ENCODE measurements at regions not wholly inside any gene's neighbourhood (a gene's known extent, or its start where the extent isn't known, plus 50 kb on each side); places are given as distances from the start of the nearest gene placed in this dataset.

DNA sequence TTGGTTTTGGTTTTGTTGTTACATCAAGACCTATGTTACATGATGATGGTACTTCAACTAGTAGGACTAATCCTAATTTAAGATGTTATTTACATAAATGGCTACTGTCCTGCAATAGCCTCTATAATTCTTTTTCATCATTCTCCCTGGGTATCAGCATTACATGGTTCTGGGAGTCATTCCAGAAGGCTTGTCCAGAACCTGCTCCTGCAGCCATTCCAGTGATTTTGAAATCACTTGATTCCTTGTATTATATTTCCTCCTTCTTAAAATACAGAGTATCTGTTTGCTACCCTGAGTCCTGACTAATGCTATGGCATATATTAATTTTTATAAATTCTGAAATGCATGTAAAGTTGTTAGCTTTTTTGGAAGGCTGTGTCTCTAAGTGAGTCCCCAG lies 400.5 kb upstream of the MEIS1 start:
- no peaks in the 10 kb centered on the region for H3K4me1 ChIP-seq (ENCODE audit: control insufficient read depth, insufficient read depth, low read length)
- H3K4me3 ChIP-seq (ENCODE audit: low read length in 2 of 2), result no peak overlapping the region
- H3K27ac ChIP-seq (ENCODE audit: low read length), result no peak overlapping the region
- H3K27me3 ChIP-seq (ENCODE audit: control insufficient read depth in 1 of 2, insufficient read depth in 2 of 2, low read length in 2 of 2), result no peaks in the 10 kb centered on the region
- no peaks in the 10 kb centered on the region for H3K9me3 ChIP-seq (ENCODE audit: control insufficient read depth in 2 of 2, low read length in 2 of 2)
- H3K36me3 ChIP-seq (ENCODE audit: control insufficient read depth in 2 of 2, insufficient read depth in 2 of 2, low read length in 2 of 2), result no peaks in the 10 kb centered on the region
- H3K9ac ChIP-seq (ENCODE audit: low read length in 2 of 2), result no peak overlapping the region

DNA sequence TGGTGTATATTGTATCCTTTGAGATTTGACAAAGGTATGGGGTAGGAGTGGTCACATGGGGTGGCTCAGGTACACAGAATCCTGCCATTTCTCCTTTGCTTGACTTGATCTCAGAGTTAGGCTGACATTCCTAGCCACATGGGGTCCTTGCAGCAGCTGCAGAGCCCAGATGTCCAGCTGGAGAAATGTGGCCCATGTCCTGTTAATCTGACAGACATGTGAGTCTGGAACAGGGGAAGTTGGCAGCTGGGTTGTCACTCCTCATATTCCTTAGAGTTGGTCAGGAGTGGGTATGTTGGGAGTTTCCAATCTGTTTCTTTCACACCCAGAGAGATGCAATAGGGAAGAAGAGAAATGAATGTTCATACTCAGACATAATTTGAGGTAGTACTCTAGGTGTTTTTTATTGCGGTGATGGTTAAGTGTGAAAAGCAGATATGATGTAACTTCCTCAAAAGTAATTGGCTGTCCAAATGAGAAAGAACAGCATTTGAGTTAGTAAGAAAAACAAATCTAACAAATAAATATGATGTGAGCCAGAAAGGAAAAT lies 402.6 kb upstream of the MEIS1 start:
- no peaks in the 10 kb centered on the region for H3K36me3 ChIP-seq (ENCODE audit: control insufficient read depth in 2 of 2, insufficient read depth in 2 of 2, low read length in 2 of 2)
- no peaks in the 10 kb centered on the region for H3K9me3 ChIP-seq (ENCODE audit: control insufficient read depth in 2 of 2, low read length in 2 of 2)
- H3K4me1 ChIP-seq (ENCODE audit: control insufficient read depth, insufficient read depth, low read length), result no peaks in the 10 kb centered on the region
- H3K27ac ChIP-seq (ENCODE audit: low read length), result no peak overlapping the region
- H3K9ac ChIP-seq (ENCODE audit: low read length in 2 of 2), result no peak overlapping the region
- no peak overlapping the region for H3K4me3 ChIP-seq (ENCODE audit: low read length in 2 of 2)
- no peaks in the 10 kb centered on the region for H3K27me3 ChIP-seq (ENCODE audit: control insufficient read depth in 1 of 2, insufficient read depth in 2 of 2, low read length in 2 of 2)

- Histone ChIP-seq H3K9me3 (ENCODE audit: control insufficient read depth in 2 of 2, low read length in 2 of 2) (no peaks in the 10 kb centered on the region), H3K4me3 (ENCODE audit: low read length in 2 of 2) (no peak overlapping the region), H3K4me1 (ENCODE audit: control insufficient read depth, insufficient read depth, low read length) (no peaks in the 10 kb centered on the region), H3K27ac (ENCODE audit: low read length) (no peak overlapping the region), H3K9ac (ENCODE audit: low read length in 2 of 2) (no peak overlapping the region), H3K36me3 (ENCODE audit: control insufficient read depth in 2 of 2, insufficient read depth in 2 of 2, low read length in 2 of 2) (no peaks in the 10 kb centered on the region), H3K27me3 (ENCODE audit: control insufficient read depth in 1 of 2, insufficient read depth in 2 of 2, low read length in 2 of 2) (no peaks in the 10 kb centered on the region)
Observed at GRCh38 chr2:66031236-66031635, 403.7 kb upstream of the MEIS1 start.

GRCh38 chr2:66030553-66030952 lies 404.4 kb upstream of the MEIS1 start:
- Histone ChIP-seq H3K27me3 (ENCODE audit: control insufficient read depth in 1 of 2, insufficient read depth in 2 of 2, low read length in 2 of 2) (no peaks in the 10 kb centered on the region), H3K9ac (ENCODE audit: low read length in 2 of 2) (no peak overlapping the region), H3K27ac (ENCODE audit: low read length) (no peak overlapping the region), H3K36me3 (ENCODE audit: control insufficient read depth in 2 of 2, insufficient read depth in 2 of 2, low read length in 2 of 2) (no peaks in the 10 kb centered on the region), H3K4me1 (ENCODE audit: control insufficient read depth, insufficient read depth, low read length) (no peaks in the 10 kb centered on the region), H3K4me3 (ENCODE audit: low read length in 2 of 2) (no peak overlapping the region), H3K9me3 (ENCODE audit: control insufficient read depth in 2 of 2, low read length in 2 of 2) (no peaks in the 10 kb centered on the region)

- H3K4me1 ChIP-seq (ENCODE audit: control insufficient read depth, insufficient read depth, low read length), result no peaks in the 10 kb centered on the region
- no peaks in the 10 kb centered on the region for H3K27me3 ChIP-seq (ENCODE audit: control insufficient read depth in 1 of 2, insufficient read depth in 2 of 2, low read length in 2 of 2)
- H3K4me3 ChIP-seq (ENCODE audit: low read length in 2 of 2), result no peak overlapping the region
- H3K27ac ChIP-seq (ENCODE audit: low read length), result no peak overlapping the region
- H3K9ac ChIP-seq (ENCODE audit: low read length in 2 of 2), result no peak overlapping the region
- no peaks in the 10 kb centered on the region for H3K36me3 ChIP-seq (ENCODE audit: control insufficient read depth in 2 of 2, insufficient read depth in 2 of 2, low read length in 2 of 2)
- H3K9me3 ChIP-seq (ENCODE audit: control insufficient read depth in 2 of 2, low read length in 2 of 2), result no peaks in the 10 kb centered on the region
Observed at GRCh38 chr2:66024391-66024790, 410.5 kb upstream of the MEIS1 start.

DNA sequence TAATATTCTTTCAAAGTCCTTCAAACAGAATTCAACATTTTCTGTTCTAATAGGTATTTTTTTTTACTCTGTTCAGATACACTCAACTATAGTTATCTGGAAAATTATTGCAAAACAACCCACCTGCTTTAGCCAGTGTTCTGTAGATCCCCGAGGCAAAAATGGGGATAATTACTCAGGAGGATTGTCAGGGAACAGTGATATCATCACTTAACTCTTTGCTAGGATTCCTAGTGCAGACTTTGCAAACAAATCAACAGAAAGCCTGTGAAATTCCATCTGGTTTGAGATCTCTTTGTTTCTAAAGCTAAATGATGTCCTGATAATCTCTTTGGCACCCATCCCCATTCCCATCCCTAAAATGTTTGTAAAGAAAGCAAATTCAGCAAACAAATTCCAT lies 413.6 kb upstream of the MEIS1 start:
- Histone ChIP-seq H3K27ac (ENCODE audit: low read length) (no peak overlapping the region), H3K36me3 (ENCODE audit: control insufficient read depth in 2 of 2, insufficient read depth in 2 of 2, low read length in 2 of 2) (no peaks in the 10 kb centered on the region), H3K4me1 (ENCODE audit: control insufficient read depth, insufficient read depth, low read length) (no peaks in the 10 kb centered on the region), H3K27me3 (ENCODE audit: control insufficient read depth in 1 of 2, insufficient read depth in 2 of 2, low read length in 2 of 2) (no peaks in the 10 kb centered on the region), H3K9me3 (ENCODE audit: control insufficient read depth in 2 of 2, low read length in 2 of 2) (no peaks in the 10 kb centered on the region), H3K4me3 (ENCODE audit: low read length in 2 of 2) (no peak overlapping the region), H3K9ac (ENCODE audit: low read length in 2 of 2) (no peak overlapping the region)

- H3K4me1 ChIP-seq (ENCODE audit: control insufficient read depth, insufficient read depth, low read length), result no peaks in the 10 kb centered on the region
Observed at GRCh38 chr2:66017763-66018162, 417.2 kb upstream of the MEIS1 start.

DNA sequence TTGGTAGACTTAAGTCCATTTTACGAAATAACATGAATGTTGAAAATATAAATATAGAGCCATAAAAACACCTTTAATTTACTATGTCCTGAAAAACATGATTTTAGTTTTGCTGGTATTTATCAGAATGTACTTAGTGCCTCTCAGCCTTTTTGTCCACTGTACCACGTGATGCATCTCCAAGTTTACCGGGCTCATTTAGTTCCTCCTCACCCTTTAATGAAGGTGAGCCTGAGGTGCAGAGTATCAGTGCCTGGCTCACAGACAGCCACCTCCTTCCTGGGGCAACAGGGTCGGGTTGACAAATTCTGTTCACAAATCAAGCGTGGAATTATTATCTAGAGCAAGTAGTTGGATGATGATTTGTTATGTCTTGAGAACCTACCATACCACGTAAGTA lies 420.5 kb upstream of the MEIS1 start:
- H3K36me3 ChIP-seq (ENCODE audit: control insufficient read depth in 2 of 2, insufficient read depth in 2 of 2, low read length in 2 of 2), result no peaks in the 10 kb centered on the region
- H3K9me3 ChIP-seq (ENCODE audit: control insufficient read depth in 2 of 2, low read length in 2 of 2), result no peaks in the 10 kb centered on the region
- no peaks in the 10 kb centered on the region for H3K27me3 ChIP-seq (ENCODE audit: control insufficient read depth in 1 of 2, insufficient read depth in 2 of 2, low read length in 2 of 2)
- no peak overlapping the region for H3K9ac ChIP-seq (ENCODE audit: low read length in 2 of 2)
- H3K27ac ChIP-seq (ENCODE audit: low read length), result no peak overlapping the region
- H3K4me1 ChIP-seq (ENCODE audit: control insufficient read depth, insufficient read depth, low read length), result no peaks in the 10 kb centered on the region
- H3K4me3 ChIP-seq (ENCODE audit: low read length in 2 of 2), result no peak overlapping the region

More at GRCh38 chr2:66017763-66018162, 417.2 kb upstream of the MEIS1 start:
- H3K4me3 ChIP-seq (ENCODE audit: low read length in 2 of 2), result no peak overlapping the region
- no peak overlapping the region for H3K9ac ChIP-seq (ENCODE audit: low read length in 2 of 2)
- no peaks in the 10 kb centered on the region for H3K36me3 ChIP-seq (ENCODE audit: control insufficient read depth in 2 of 2, insufficient read depth in 2 of 2, low read length in 2 of 2)
- no peaks in the 10 kb centered on the region for H3K27me3 ChIP-seq (ENCODE audit: control insufficient read depth in 1 of 2, insufficient read depth in 2 of 2, low read length in 2 of 2)
- no peaks in the 10 kb centered on the region for H3K9me3 ChIP-seq (ENCODE audit: control insufficient read depth in 2 of 2, low read length in 2 of 2)
- no peak overlapping the region for H3K27ac ChIP-seq (ENCODE audit: low read length)

- no peak overlapping the region for H3K27ac ChIP-seq (ENCODE audit: low read length)
- no peaks in the 10 kb centered on the region for H3K36me3 ChIP-seq (ENCODE audit: control insufficient read depth in 2 of 2, insufficient read depth in 2 of 2, low read length in 2 of 2)
- H3K9ac ChIP-seq (ENCODE audit: low read length in 2 of 2), result no peak overlapping the region
- H3K27me3 ChIP-seq (ENCODE audit: control insufficient read depth in 1 of 2, insufficient read depth in 2 of 2, low read length in 2 of 2), result no peaks in the 10 kb centered on the region
- no peak overlapping the region for H3K4me3 ChIP-seq (ENCODE audit: low read length in 2 of 2)
- H3K4me1 ChIP-seq (ENCODE audit: control insufficient read depth, insufficient read depth, low read length), result no peaks in the 10 kb centered on the region
- H3K9me3 ChIP-seq (ENCODE audit: control insufficient read depth in 2 of 2, low read length in 2 of 2), result no peaks in the 10 kb centered on the region
Observed at GRCh38 chr2:66013456-66013855, 421.5 kb upstream of the MEIS1 start.

DNA sequence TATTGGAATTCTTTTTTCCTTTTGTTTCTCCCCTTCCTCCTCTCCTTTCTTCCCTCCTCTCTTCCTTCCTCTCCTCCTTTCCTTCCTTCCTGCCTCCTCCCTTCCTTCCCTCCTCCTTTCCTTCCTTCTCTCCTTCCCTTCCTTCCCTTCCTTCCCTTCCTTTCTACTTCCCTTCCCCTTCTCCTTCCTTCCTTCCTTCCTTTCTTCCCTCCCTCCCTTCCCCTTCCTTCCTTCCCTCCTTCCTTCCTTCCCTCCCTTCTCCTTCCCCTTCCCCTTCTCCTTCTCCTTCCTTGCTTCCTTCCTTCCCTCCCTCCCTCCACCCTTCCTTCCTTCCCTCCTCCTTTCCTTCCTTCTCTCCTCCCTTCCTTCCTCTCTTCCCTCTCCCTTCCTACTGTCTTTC lies 431.0 kb upstream of the MEIS1 start:
- Histone ChIP-seq H3K4me1 (ENCODE audit: control insufficient read depth, insufficient read depth, low read length) (no peaks in the 10 kb centered on the region), H3K9ac (ENCODE audit: low read length in 2 of 2) (no peak overlapping the region), H3K36me3 (ENCODE audit: control insufficient read depth in 2 of 2, insufficient read depth in 2 of 2, low read length in 2 of 2) (no peaks in the 10 kb centered on the region), H3K9me3 (ENCODE audit: control insufficient read depth in 2 of 2, low read length in 2 of 2) (no peaks in the 10 kb centered on the region), H3K4me3 (ENCODE audit: low read length in 2 of 2) (no peak overlapping the region), H3K27ac (ENCODE audit: low read length) (no peak overlapping the region), H3K27me3 (ENCODE audit: control insufficient read depth in 1 of 2, insufficient read depth in 2 of 2, low read length in 2 of 2) (no peaks in the 10 kb centered on the region)

DNA sequence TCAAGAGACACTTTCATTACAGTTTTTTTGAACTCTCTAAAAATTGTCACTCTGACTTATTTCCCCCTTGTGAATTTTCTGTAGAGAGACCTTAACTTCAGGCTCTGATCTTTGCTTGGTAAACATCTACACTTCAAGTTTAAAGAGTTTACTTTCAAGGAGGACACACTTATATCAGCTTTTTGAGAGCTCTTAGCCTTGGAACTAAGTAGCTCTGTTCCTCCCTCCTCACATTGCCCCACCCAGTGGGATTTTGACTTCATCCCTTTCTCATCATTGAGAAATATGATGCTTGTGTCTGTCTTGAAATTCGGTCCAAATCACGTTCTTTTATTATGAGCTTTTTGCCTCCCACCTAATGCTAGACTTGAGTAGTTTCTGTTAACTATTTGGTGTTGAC lies 433.4 kb upstream of the MEIS1 start:
- H3K9me3 ChIP-seq (ENCODE audit: control insufficient read depth in 2 of 2, low read length in 2 of 2), result no peaks in the 10 kb centered on the region
- no peak overlapping the region for H3K27ac ChIP-seq (ENCODE audit: low read length)
- no peaks in the 10 kb centered on the region for H3K36me3 ChIP-seq (ENCODE audit: control insufficient read depth in 2 of 2, insufficient read depth in 2 of 2, low read length in 2 of 2)
- no peak overlapping the region for H3K4me3 ChIP-seq (ENCODE audit: low read length in 2 of 2)
- no peak overlapping the region for H3K9ac ChIP-seq (ENCODE audit: low read length in 2 of 2)
- no peaks in the 10 kb centered on the region for H3K4me1 ChIP-seq (ENCODE audit: control insufficient read depth, insufficient read depth, low read length)
- no peaks in the 10 kb centered on the region for H3K27me3 ChIP-seq (ENCODE audit: control insufficient read depth in 1 of 2, insufficient read depth in 2 of 2, low read length in 2 of 2)
